H1 (cell line): ENCODE measurements at regions not wholly inside any gene's neighbourhood (a gene's known extent, or its start where the extent isn't known, plus 50 kb on each side); places are given as distances from the start of the nearest gene placed in this dataset.
A peak's percentile ranks its signal among the peaks of the same experiment; 100 is the strongest.

Experiments used
- KDM1A ChIP-seq: fragments of 200-600, 300-600 bp; sonication (generic); IDR thresholded peaks from 2 replicates; pipeline ENCODE4 v1.7.1; 2016; ENCODE audit warnings: mild to moderate bottlenecking, low read length, borderline replicate concordance
- RAD21 ChIP-seq, 2 experiments: IDR thresholded peaks in 1 of 2; conservative IDR thresholded peaks in 1 of 2; 2 replicates each; pipeline ENCODE4 v1.6.1; 2011; ENCODE audit warnings: low read depth in 2 of 2, low read length in 2 of 2, improper control_type of control experiment in 1 of 2, inconsistent platforms in 1 of 2, mild to moderate bottlenecking in 1 of 2, moderate library complexity in 1 of 2
- YY1 ChIP-seq: IDR thresholded peaks from 2 replicates; pipeline ENCODE4 v1.6.1; 2011; ENCODE audit warnings: low read depth, mild to moderate bottlenecking, low read length

DNA sequence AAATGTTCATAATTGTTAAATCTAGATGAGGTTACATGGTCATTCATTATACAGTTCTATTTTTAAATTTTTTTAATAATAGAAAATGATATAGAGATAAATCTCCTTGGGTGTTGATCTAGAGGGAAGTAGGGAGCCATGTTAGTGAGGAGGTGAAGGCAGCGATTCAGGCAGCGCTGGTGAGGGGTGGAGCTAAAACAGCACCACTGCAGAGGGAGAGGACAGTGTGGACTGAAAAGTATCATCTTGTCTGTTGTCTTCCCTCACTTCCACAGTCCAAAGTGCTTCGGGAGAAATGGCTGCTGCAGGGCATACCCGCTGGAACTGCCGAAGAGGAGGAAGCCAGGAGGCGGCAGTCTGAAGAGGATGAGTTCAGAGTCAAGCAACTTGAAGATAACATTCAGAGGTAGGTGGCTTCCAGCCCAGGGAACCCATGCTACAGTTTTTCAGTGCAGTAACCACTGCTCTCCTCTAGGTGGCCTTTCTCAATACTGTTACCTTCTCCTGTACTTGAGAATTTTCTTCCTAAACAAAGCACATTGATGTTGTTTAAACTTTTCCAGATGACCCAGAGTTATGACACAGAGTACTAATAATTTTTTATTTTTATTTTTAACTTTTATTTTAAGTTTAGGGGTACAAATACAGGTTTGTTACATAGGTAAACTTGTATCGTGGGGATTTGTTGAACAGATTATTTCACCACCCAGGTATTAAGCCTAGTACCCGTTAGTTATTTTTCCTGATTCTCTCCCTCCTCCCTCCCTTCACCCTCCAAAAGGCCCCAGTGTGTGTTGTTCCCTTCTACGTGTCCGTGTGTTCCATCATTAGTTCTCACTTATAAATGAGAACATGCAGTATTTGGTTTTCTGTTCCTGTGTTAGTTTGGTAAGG is 100.5 kb downstream of the PALM2AKAP2 start (continued):
- peak; percentile 38 to 46; a peak in 3 of 4 replicates for TF ChIP-seq RAD21 (IDR thresholded peaks at IDR 0.05 in 1 of 2, conservative IDR thresholded peaks at IDR 0.05 in 1 of 2; ENCODE audit: low read depth in 2 of 2, low read length in 2 of 2)
- peak; percentile 68; the same call in 1 of the 2 replicates for TF ChIP-seq YY1
- TF ChIP-seq KDM1A: peak; percentile 35; the same call in 1 of the 2 replicates
